HUES48 (cell line): ENCODE measurements at regions not wholly inside any gene's neighbourhood (a gene's known extent, or its start where the extent isn't known, plus 50 kb on each side); places are given as distances from the start of the nearest gene placed in this dataset.

Experiments
- H3K27ac ChIP-seq: one replicate; pipeline ENCODE4 v1.7.0; 2013; ENCODE audit warnings: low read depth, low read length, inconsistent platforms
- H3K27me3 ChIP-seq: 2 replicates; pipeline ENCODE4 v1.6.1; 2013; ENCODE audit warnings: mild to moderate bottlenecking, low read length; ENCODE audit not compliant: control insufficient read depth, insufficient read depth
- H3K36me3 ChIP-seq: 2 replicates; pipeline ENCODE4 v1.6.1; 2013; ENCODE audit warnings: low read length; ENCODE audit not compliant: control insufficient read depth, insufficient read depth
- H3K4me1 ChIP-seq: 2 replicates; pipeline ENCODE4 v1.6.1; 2013; ENCODE audit warnings: mild to moderate bottlenecking, low read length; ENCODE audit not compliant: control insufficient read depth, insufficient read depth
- H3K4me3 ChIP-seq: 2 replicates; pipeline ENCODE4 v1.5.1; 2013; ENCODE audit warnings: mild to moderate bottlenecking, low read depth, low read length
- H3K9ac ChIP-seq: 2 replicates; pipeline ENCODE4 v1.6.1; 2013; ENCODE audit warnings: mild to moderate bottlenecking, low read depth, low read length, moderate library complexity
- H3K9me3 ChIP-seq: 2 replicates; pipeline ENCODE4 v1.6.1; 2013; ENCODE audit warnings: low read length; ENCODE audit not compliant: control insufficient read depth, insufficient read depth

DNA sequence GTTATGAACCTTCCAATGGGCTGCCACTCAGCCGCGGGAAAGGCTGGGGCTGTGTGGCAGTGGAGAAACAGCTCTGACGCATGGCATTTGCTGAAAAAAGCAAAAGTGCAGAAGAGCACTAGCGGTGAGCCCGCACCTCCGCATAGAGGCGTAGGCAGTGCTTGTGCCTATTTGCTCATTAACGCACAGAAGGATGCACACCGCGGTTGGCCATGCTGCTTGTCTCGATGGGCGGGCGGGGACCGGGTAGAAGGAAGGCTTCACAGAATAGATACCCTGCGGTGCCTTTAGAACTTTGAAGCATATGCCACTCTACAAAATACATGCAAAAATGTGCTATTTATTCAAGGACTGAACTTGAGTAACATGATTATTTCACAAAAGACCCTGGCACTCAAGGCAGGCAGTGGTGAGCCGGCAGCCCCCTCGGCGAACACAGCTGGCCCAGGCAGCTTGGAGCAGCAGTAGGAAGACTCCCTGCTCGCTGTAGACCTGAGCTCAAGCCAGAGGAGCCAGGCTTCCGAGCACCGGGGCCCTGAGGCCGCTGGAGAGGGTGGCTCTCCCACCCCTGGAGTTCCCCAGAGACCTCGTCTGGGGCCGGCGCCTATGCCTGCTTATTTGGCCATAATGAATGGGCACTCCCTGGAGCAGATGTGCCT is 71.5 kb downstream of the SIK1 start:
- no peaks in the 10 kb centered on the region for H3K27me3 ChIP-seq
- H3K27ac ChIP-seq: no peak overlapping the region
- H3K4me3 ChIP-seq: no peak overlapping the region
- no peaks in the 10 kb centered on the region for H3K4me1 ChIP-seq
- H3K36me3 ChIP-seq: no peaks in the 10 kb centered on the region
- no peak overlapping the region for H3K9ac ChIP-seq
- H3K9me3 ChIP-seq: no peaks in the 10 kb centered on the region

DNA sequence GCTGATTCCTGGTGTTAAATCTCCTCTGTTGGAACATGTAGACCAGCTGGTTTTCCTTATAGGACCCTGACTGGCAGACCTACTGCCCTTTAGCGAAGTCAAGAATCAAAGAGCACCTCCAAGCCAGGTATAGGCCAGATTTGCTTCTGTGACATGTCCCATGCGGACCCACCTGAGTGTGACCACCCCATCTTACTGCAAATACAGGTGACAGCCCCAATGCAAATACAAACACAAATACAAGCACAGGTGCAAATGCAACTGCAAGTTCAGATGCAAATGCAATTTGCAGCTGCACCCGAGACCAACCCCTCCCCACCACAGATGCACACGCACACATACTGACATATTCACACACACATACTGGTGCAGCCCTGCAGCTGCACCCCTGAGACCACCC is 72.3 kb downstream of the SIK1 start:
- H3K9ac ChIP-seq: no peak overlapping the region
- no peak overlapping the region for H3K4me3 ChIP-seq
- no peaks in the 10 kb centered on the region for H3K4me1 ChIP-seq
- H3K36me3 ChIP-seq: no peaks in the 10 kb centered on the region
- H3K27me3 ChIP-seq: no peaks in the 10 kb centered on the region
- no peak overlapping the region for H3K27ac ChIP-seq
- no peaks in the 10 kb centered on the region for H3K9me3 ChIP-seq

DNA sequence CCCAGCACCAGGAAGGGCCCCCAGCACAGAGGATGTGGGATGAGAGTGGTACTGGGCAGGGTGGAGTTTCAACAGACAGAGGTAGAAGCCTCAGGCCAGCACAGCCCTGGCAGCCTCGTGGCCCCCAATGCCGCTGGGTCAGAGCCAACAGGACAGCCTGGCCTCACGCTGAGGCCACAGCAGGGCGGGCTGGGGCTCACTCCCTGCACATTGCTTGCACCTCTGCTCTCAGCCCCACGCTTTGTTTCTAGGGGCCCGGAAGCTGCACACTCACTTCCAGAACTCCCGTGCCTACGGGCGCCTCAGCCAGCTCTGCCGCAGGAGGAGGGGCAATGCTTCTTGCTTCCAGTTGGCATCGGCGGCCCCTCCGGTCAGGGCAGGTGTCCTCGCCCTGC is 72.9 kb downstream of the SIK1 start:
- Histone ChIP-seq H3K9ac (no peak overlapping the region), H3K27ac (no peak overlapping the region), H3K27me3 (no peaks in the 10 kb centered on the region), H3K9me3 (no peaks in the 10 kb centered on the region), H3K4me1 (no peaks in the 10 kb centered on the region), H3K4me3 (no peak overlapping the region), H3K36me3 (no peaks in the 10 kb centered on the region)

DNA sequence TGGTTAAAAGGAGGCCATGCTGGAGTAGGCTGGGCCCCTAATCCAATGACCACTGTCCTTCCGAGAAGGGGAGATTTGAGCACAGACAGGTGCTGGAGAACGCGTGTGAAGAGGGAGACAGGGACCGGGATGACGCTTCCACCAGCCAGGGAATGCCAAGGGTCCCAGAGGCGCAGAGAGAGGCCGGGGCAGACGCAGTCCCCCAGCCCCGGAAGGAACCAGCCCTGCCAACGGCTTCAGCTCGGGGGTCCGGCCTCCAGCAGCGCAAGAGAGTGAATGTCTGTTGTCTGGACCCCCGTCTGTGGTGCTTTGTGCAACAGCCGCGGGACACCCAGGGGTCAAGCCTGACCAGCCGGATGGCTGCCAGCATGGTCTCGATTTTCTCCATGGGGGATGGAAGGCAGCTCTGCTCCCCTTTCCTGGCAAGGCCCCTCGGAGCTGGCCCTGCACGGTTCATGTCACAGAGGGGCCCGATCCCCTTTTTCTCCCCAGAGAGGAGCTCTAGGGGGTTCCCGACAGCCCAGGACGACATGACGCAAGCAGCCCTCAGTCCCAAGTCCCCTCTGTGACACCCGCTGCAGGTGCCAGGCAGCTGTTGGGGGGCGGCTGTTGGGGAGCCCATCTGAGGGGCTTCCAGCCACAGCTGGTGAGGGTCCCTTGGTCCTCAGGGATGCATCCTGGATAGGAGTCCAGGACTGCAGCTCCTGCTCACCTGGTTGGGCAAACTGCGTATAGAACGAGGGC is 73.5 kb downstream of the SIK1 start:
- no peak overlapping the region for H3K9ac ChIP-seq
- H3K27ac ChIP-seq: no peak overlapping the region

DNA sequence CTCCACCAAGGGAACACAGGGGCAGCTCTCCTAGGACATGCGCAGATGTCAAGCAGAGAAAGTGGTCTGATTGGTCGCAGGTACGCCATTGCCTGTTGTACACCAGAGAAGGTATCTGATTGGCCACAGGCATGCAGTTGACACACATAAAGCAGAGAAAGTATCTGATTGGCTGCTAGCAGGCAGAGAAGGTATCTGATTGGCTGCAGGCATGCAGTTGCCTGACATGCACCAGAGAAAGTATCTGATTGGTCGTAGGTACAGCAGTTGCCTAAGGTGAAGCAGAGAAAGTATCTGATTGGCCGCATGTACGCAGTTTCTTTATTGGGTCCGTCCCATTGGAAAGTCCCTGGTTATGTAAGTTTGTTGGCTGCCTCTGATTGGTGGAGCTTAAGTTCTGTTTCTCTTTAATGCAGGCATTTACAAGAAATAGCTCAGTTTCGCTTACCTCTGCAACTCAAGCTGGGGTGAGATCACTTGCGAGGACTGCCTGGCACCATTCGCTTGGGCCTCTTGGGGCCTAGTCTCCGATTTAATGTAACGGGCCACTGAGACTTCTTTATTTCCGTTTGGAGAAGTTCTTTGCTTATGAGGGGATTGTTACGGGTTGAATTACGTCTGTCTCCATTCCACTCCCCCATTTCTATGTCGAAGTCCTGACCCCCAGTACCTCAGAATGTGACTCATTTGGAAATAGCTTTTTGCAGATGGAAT is 74.2 kb downstream of the SIK1 start:
- H3K9ac ChIP-seq: no peak overlapping the region
- H3K9me3 ChIP-seq: no peaks in the 10 kb centered on the region
- no peak overlapping the region for H3K4me3 ChIP-seq
- H3K27me3 ChIP-seq: no peaks in the 10 kb centered on the region
- H3K27ac ChIP-seq: no peak overlapping the region
- H3K4me1 ChIP-seq: no peaks in the 10 kb centered on the region
- H3K36me3 ChIP-seq: no peaks in the 10 kb centered on the region

More for the DNA sequence above, 73.5 kb downstream of the SIK1 start:
- H3K4me3 ChIP-seq: no peak overlapping the region
- no peaks in the 10 kb centered on the region for H3K9me3 ChIP-seq
- H3K36me3 ChIP-seq: no peaks in the 10 kb centered on the region
- no peaks in the 10 kb centered on the region for H3K27me3 ChIP-seq
- H3K4me1 ChIP-seq: no peaks in the 10 kb centered on the region

DNA sequence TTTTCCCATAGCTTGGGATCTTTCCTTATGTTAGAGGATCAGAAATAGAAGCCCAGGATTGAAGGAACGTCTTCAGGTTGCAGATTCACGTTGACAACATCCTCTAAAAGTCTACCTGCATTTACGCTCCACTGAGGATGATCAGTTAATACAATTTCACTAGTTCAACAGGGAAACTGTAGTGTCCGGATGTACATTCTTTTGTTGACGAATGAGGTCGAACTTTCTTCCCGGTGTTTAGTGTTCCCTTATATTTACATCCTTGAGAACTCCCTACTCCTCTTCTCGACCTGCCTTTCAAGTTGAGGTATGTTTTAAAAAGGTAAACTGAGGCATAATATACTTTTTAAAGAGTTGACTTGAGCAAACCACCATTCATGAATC is 74.8 kb downstream of the SIK1 start:
- Histone ChIP-seq H3K27ac (no peak overlapping the region), H3K27me3 (no peaks in the 10 kb centered on the region), H3K4me3 (no peak overlapping the region), H3K36me3 (no peaks in the 10 kb centered on the region), H3K4me1 (no peaks in the 10 kb centered on the region), H3K9ac (no peak overlapping the region), H3K9me3 (no peaks in the 10 kb centered on the region)

DNA sequence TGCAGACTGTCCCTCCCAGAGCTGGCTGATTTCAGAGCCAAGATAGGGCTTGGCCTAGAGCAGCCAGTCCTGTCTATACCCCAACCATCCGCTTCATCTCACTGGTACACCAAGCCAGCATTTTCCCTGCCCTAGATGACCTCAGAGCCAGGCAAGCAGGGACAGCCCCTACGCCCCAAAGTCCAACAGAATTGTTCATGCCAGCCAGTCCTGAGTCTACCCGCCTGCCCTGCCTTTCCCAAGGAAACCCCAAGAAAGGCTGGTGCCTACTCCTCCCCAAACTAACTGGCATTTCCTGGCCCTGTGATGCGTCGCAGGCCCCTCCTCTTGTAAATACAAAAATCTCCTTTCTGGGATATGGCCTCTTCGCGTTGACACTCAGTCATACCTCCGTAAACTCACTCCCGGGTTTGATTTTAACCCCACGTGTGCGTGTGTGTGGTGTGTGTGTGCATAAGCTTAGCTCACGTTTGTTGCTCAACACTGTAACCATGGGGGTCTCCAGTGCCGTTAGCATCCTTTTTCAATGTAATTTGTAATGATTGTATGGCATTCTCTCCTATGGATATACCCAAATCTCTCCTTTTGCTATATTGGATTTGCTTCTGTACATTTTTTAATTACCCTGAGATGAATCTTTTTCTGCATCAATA is 75.3 kb downstream of the SIK1 start:
- H3K9me3 ChIP-seq: no peaks in the 10 kb centered on the region
- H3K27me3 ChIP-seq: no peaks in the 10 kb centered on the region
- H3K9ac ChIP-seq: no peak overlapping the region
- H3K4me3 ChIP-seq: no peak overlapping the region
- H3K27ac ChIP-seq: no peak overlapping the region
- no peaks in the 10 kb centered on the region for H3K4me1 ChIP-seq
- no peaks in the 10 kb centered on the region for H3K36me3 ChIP-seq

DNA sequence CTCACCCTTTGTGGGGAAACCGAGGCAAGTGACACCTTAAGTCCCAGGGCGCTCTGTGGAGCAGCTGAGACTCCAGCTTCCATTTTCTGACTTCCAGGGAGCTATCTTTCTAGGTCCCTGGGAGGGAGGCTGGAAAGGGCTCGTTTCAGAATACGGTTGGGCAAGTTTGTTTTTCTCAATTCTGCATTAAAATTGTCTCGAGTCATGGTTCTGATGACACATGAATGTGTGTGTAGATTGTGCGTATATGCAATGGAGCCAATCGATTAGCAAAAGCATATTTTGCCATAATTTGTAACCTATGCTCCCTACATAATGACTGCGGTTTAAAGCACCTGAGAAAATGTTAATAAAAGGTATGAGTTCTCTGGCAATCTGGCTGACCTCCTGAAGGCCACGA is 77.3 kb downstream of the SIK1 start:
- Histone ChIP-seq H3K27ac (no peak overlapping the region), H3K4me3 (no peak overlapping the region), H3K9ac (no peak overlapping the region), H3K9me3 (no peaks in the 10 kb centered on the region), H3K4me1 (no peaks in the 10 kb centered on the region), H3K36me3 (no peaks in the 10 kb centered on the region), H3K27me3 (no peaks in the 10 kb centered on the region)

DNA sequence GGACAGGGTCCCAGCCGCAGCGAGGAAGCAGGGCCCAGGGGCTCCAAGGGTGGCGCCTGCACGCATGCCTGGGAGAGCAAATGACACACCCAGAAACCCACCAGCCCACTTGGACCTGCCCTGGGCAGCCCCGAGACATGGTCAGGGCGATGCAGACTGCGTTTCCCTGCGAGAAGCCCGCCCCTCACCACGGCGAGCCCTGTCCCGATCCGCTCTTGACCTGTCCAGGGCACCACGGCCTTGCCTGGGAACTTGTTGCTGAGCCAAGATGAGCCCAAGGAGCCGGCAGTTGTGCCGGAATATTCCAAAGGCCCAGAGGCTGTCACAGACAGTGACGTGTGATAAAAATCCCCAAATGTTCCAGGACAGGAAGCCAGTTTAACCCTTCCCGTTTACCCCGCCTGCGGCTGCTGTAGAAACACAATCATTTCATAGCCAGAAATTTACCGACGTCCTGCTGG is 78.1 kb downstream of the SIK1 start:
- no peak overlapping the region for H3K9ac ChIP-seq
- H3K36me3 ChIP-seq: no peaks in the 10 kb centered on the region
- no peak overlapping the region for H3K27ac ChIP-seq
- no peaks in the 10 kb centered on the region for H3K9me3 ChIP-seq
- H3K4me1 ChIP-seq: no peaks in the 10 kb centered on the region
- no peak overlapping the region for H3K4me3 ChIP-seq
- H3K27me3 ChIP-seq: no peaks in the 10 kb centered on the region

DNA sequence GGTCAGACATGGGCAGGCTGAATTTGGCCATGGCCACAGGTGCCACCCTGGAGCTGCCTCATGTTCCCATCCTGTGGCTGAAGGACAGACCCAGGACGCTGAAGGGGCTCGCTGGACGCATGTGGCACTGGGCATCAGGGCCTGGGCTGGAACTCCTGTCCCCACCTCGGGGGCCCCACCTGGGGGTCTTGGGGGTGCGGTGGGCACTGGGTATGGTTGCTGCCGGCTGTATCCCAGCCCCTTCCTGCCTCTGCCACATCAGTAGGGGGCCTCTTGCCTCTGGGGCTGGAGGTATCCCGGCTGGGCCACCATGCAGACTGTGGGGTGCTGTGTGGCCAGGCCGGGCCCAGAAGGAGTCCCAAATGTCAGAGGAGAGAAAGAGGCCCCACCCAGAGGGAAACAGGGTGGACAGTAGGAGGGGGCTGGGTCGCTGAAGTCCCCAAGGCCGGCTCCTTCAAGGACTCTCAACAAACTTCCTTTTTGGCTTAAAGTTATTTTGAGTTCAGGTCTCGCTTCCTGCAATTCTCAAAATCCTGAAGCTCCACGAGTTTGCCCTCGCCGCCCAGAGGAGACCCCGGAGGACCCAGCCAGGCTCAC is 78.7 kb downstream of the SIK1 start:
- Histone ChIP-seq H3K36me3 (no peaks in the 10 kb centered on the region), H3K9me3 (no peaks in the 10 kb centered on the region), H3K4me1 (no peaks in the 10 kb centered on the region), H3K9ac (no peak overlapping the region), H3K4me3 (no peak overlapping the region), H3K27me3 (no peaks in the 10 kb centered on the region), H3K27ac (no peak overlapping the region)
